ENCODE measurements at regions not wholly inside any gene's neighbourhood (a gene's known extent, or its start where the extent isn't known, plus 50 kb on each side); places are given as distances from the start of the nearest gene placed in this dataset.
"Not testable (repeated sequence)": the region's sequence is repeated elsewhere in the genome, so short reads cannot be mapped to it uniquely, and the experiment has no call there.

GRCh38 chr2:107669335-107669734 lies 157.4 kb upstream of the RGPD4 start:
- no peak for FAIRE-seq

- no peak for FAIRE-seq
These were observed 144.8 kb upstream of the RGPD4 start for GRCh38 chr2:107681936-107682335.

GRCh38 chr2:107684421-107684820 lies 142.3 kb upstream of the RGPD4 start:
- FAIRE-seq = no peak

- FAIRE-seq = no peak
These were observed 141.2 kb upstream of the RGPD4 start for GRCh38 chr2:107685421-107685986.

- no peak for FAIRE-seq
These were observed 139.6 kb upstream of the RGPD4 start for GRCh38 chr2:107687073-107687472.

GRCh38 chr2:107688135-107688534 lies 138.6 kb upstream of the RGPD4 start:
- no peak for FAIRE-seq

- no peak for FAIRE-seq
These were observed 133.1 kb upstream of the RGPD4 start for GRCh38 chr2:107693604-107694003.

- FAIRE-seq = no peak
These were observed 132.0 kb upstream of the RGPD4 start for GRCh38 chr2:107694667-107695066.

GRCh38 chr2:107697385-107697784 lies 129.3 kb upstream of the RGPD4 start:
- FAIRE-seq = no peak

GRCh38 chr2:107698861-107699260 lies 127.8 kb upstream of the RGPD4 start:
- no peak for FAIRE-seq

GRCh38 chr2:107700073-107700472 lies 126.6 kb upstream of the RGPD4 start:
- FAIRE-seq = no peak

- FAIRE-seq = no peak
These were observed 114.8 kb upstream of the RGPD4 start for GRCh38 chr2:107711941-107712340.

GRCh38 chr2:107712857-107713256 lies 113.8 kb upstream of the RGPD4 start:
- FAIRE-seq = no peak

GRCh38 chr2:107717661-107718060 lies 109.0 kb upstream of the RGPD4 start:
- FAIRE-seq = no peak

GRCh38 chr2:107719141-107719540 lies 107.6 kb upstream of the RGPD4 start:
- FAIRE-seq = no peak

GRCh38 chr2:107719836-107720235 lies 106.9 kb upstream of the RGPD4 start:
- no peak for FAIRE-seq

GRCh38 chr2:107721178-107721577 lies 105.5 kb upstream of the RGPD4 start:
- no peak for FAIRE-seq

- FAIRE-seq = no peak
These were observed 105.1 kb upstream of the RGPD4 start for GRCh38 chr2:107721586-107721985.

- not testable (repeated sequence) for FAIRE-seq
These were observed 100.9 kb upstream of the RGPD4 start for GRCh38 chr2:107725824-107726223.

GRCh38 chr2:107727318-107727717 lies 99.4 kb upstream of the RGPD4 start:
- no peak for FAIRE-seq

- no peak for FAIRE-seq
These were observed 98.1 kb upstream of the RGPD4 start for GRCh38 chr2:107728586-107728985.

- FAIRE-seq = no peak
These were observed 97.3 kb upstream of the RGPD4 start for GRCh38 chr2:107729440-107729839.

GRCh38 chr2:107730898-107731297 lies 95.8 kb upstream of the RGPD4 start:
- no peak for FAIRE-seq

- no peak for FAIRE-seq
These were observed 95.3 kb upstream of the RGPD4 start for GRCh38 chr2:107731435-107731834.

- FAIRE-seq = no peak
These were observed 91.5 kb upstream of the RGPD4 start for GRCh38 chr2:107735201-107735600.

- no peak for FAIRE-seq
These were observed 88.9 kb upstream of the RGPD4 start for GRCh38 chr2:107737756-107738155.
